ENCODE measurements at regions not wholly inside any gene's neighbourhood (a gene's known extent, or its start where the extent isn't known, plus 50 kb on each side); places are given as distances from the start of the nearest gene placed in this dataset.

DNA sequence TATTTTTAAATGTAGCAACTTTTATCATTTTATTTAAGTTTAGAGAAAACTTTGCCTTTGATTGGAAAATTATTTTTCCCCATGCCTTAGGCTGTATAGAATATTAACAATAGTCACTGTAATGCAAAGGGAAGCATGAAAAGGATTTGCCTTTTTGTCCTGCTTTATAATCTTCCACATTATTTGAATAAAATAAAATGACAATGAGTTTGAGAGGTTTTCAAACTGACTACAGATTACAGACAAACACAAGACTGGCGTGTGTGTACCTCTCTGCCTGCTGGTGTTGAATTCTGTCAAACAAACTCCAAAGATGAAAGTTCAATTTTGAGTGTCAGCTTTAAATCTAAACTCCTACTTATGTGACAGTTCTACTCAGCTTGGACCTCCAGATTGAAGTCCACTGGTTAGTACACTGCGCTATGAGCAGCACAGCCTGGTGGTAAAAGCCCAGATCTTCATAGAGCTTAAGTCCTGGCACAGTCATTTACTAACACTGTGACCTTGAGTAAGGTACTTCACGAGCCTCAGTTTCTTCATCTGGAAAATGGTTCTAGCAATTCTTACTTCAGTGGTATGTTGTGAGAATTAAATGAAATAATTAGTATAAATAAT lies 98.3 kb upstream of the CPNE8 start:
- no peak overlapping the region for H3K4me3 ChIP-seq (replicated peaks; ENCODE audit: low read depth, low read length)
- DNase-seq (ENCODE audit: extremely low read depth, low read depth), result no peak
- TF ChIP-seq, protein P1, sequence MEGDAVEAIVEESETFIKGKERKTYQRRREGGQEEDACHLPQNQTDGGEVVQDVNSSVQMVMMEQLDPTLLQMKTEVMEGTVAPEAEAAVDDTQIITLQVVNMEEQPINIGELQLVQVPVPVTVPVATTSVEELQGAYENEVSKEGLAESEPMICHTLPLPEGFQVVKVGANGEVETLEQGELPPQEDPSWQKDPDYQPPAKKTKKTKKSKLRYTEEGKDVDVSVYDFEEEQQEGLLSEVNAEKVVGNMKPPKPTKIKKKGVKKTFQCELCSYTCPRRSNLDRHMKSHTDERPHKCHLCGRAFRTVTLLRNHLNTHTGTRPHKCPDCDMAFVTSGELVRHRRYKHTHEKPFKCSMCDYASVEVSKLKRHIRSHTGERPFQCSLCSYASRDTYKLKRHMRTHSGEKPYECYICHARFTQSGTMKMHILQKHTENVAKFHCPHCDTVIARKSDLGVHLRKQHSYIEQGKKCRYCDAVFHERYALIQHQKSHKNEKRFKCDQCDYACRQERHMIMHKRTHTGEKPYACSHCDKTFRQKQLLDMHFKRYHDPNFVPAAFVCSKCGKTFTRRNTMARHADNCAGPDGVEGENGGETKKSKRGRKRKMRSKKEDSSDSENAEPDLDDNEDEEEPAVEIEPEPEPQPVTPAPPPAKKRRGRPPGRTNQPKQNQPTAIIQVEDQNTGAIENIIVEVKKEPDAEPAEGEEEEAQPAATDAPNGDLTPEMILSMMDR (IDR thresholded peaks at IDR 0.05; ENCODE audit: low read depth, low read length, missing control alignments), result no peak

DNA sequence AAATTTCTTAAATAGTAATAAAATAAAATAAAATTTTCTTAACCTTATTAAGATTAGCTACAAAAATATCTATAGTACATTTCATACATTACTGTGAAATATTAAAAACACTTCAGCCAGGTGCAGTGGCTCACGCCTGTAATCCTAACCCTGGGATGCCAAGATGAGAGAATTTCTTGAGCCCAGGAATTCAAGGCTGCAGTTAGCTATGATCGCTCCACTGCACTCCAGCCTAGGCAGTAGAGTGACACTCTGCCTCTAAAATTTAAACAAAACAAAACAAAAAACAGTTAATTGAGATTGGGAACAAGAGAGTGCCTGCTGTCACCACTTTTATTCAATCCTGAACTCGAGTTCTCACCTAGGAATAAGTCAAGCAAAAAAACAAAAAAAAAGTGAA lies 95.0 kb upstream of the CPNE8 start:
- TF ChIP-seq, protein P1 (IDR thresholded peaks at IDR 0.05; ENCODE audit: low read depth, low read length, missing control alignments), result no peak
- DNase-seq (ENCODE audit: extremely low read depth, low read depth), result no peak
- H3K4me3 ChIP-seq (replicated peaks; ENCODE audit: low read depth, low read length), result no peak overlapping the region

GRCh38 chr12:38998887-38999482 lies 93.6 kb upstream of the CPNE8 start:
- TF ChIP-seq, protein P1 (IDR thresholded peaks at IDR 0.05; ENCODE audit: low read depth, low read length, missing control alignments), result no peak
- DNase-seq (ENCODE audit: extremely low read depth, low read depth), result no peak
- H3K4me3 ChIP-seq (replicated peaks; ENCODE audit: low read depth, low read length), result no peak overlapping the region

DNA sequence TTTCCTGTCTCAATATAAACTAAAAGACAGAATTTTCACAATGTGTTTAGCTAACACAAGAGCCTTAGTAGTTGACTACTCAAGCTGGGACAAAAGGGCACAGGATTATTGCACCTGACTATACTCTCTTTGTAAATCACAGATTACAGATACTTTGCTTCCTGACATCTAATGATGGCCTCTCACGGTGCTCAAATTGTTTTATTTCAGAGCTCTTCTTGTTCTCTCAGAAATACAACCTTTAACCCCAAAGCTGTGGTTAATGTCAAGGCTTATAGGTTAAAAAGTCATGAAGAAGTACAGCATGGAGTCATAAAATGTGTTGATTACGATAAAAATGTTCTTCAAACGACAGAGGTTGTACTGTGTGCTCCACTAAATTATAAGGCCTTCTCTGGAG lies 89.9 kb upstream of the CPNE8 start:
- DNase-seq (ENCODE audit: extremely low read depth, low read depth), result no peak
- TF ChIP-seq, protein P1 (IDR thresholded peaks at IDR 0.05; ENCODE audit: low read depth, low read length, missing control alignments), result no peak
- H3K4me3 ChIP-seq (replicated peaks; ENCODE audit: low read depth, low read length), result no peak overlapping the region

GRCh38 chr12:38985961-38986360 lies 80.6 kb upstream of the CPNE8 start:
- TF ChIP-seq, protein P1 (IDR thresholded peaks at IDR 0.05; ENCODE audit: low read depth, low read length, missing control alignments), result no peak
- no peak for DNase-seq (ENCODE audit: extremely low read depth, low read depth)
- no peak overlapping the region for H3K4me3 ChIP-seq (replicated peaks; ENCODE audit: low read depth, low read length)

- TF ChIP-seq, protein P1 (IDR thresholded peaks at IDR 0.05; ENCODE audit: low read depth, low read length, missing control alignments), result no peak
These were observed 79.0 kb upstream of the CPNE8 start for GRCh38 chr12:38984388-38984787.

More at GRCh38 chr12:38984388-38984787, 79.0 kb upstream of the CPNE8 start:
- DNase-seq (ENCODE audit: extremely low read depth, low read depth), result no peak
- H3K4me3 ChIP-seq (replicated peaks; ENCODE audit: low read depth, low read length), result no peak overlapping the region

Data from HFF-Myc (cell line).